BLaER1 treated with 17β-estradiol and CSF1 and Interleukin-3, amounts not matched to agents 10 nM and 100 nM (cell line): ENCODE measurements at regions not wholly inside any gene's neighbourhood (a gene's known extent, or its start where the extent isn't known, plus 50 kb on each side); places are given as distances from the start of the nearest gene placed in this dataset.
"Not testable (repeated sequence)": the region's sequence is repeated elsewhere in the genome, so short reads cannot be mapped to it uniquely, and the experiment has no call there.

Experiments
- H3K27ac ChIP-seq, 11 experiments: shearing (Covaris generic); formaldehyde crosslinking; 2 replicates each; pipeline ENCODE4 v1.8.1; 2022
- H3K27me3 ChIP-seq, 11 experiments: shearing (Covaris generic); formaldehyde crosslinking; 2 replicates each; pipeline ENCODE4 v1.8.1; 2022
- H3K36me3 ChIP-seq, 11 experiments: shearing (Covaris generic); formaldehyde crosslinking; 2 replicates each; pipeline ENCODE4 v1.8.1; 2022
- H3K4me1 ChIP-seq, 10 experiments: shearing (Covaris generic); formaldehyde crosslinking; 2 replicates each; pipeline ENCODE4 v1.8.1; 2022
- H3K4me2 ChIP-seq, 11 experiments: shearing (Covaris generic); formaldehyde crosslinking; 2 replicates each; pipeline ENCODE4 v1.8.1; 2022
- H3K4me3 ChIP-seq, 10 experiments: shearing (Covaris generic); formaldehyde crosslinking; 2 replicates each; pipeline ENCODE4 v1.8.1; 2022
- H3K9ac ChIP-seq, 11 experiments: shearing (Covaris generic); formaldehyde crosslinking; 2 replicates each; pipeline ENCODE4 v1.8.1; 2022
- H3K9me3 ChIP-seq, 11 experiments: shearing (Covaris generic); formaldehyde crosslinking; replicated peaks in 1 of 11; 2 replicates each; pipeline ENCODE4 v1.8.1; 2022
- H4K20me1 ChIP-seq, 11 experiments: shearing (Covaris generic); formaldehyde crosslinking; 2 replicates each; pipeline ENCODE4 v1.8.1; 2022
- Cebpa-rat ChIP-seq, 11 experiments: shearing (Covaris generic); IDR thresholded peaks; 2 replicates each; pipeline ENCODE4 v1.8.1; 2022

DNA sequence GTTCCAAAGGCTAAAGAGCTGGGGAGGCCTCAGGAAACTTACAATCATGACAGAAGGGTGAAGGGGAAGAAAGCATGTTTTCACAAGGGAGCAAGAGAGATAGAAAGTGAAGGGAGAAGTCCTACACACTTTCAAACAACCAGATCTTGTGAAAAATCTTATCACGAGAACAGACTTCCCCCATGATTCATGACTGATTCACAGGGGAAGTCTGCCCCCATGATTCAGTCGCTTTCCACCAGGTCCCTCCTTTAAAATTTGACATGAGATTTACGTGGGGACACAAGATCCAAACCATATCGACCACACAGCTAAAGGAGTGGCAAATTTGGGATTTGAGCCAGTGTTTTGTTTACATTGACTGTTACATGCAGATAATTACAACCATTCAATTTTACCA is 971.1 kb upstream of the HS3ST1 start:
- Histone ChIP-seq H3K9me3 (peaks cover 0 to 24% (median 0%) of the 10 kb centered on the region in 11 experiments; a peak in 5 of 22 replicates), H3K4me1 (peaks cover 0 to 12% (median 0%) of the 10 kb centered on the region in 10 experiments; a peak in 3 of 20 replicates), H3K27me3 (no peaks in the 10 kb centered on the region), H4K20me1 (no peaks in the 10 kb centered on the region), H3K9ac (no peak overlapping the region), H3K4me3 (no peak overlapping the region), H3K4me2 (peak overlapping the region in 2 of 11 experiments; percentile 10 to 35; a peak in 4 of 22 replicates), H3K36me3 (no peaks in the 10 kb centered on the region), H3K27ac (peak overlapping the region in 2 of 11 experiments; percentile 41 to 42; a peak in 3 of 22 replicates)
- no peak for TF ChIP-seq Cebpa-rat (IDR thresholded peaks at IDR 0.05)

DNA sequence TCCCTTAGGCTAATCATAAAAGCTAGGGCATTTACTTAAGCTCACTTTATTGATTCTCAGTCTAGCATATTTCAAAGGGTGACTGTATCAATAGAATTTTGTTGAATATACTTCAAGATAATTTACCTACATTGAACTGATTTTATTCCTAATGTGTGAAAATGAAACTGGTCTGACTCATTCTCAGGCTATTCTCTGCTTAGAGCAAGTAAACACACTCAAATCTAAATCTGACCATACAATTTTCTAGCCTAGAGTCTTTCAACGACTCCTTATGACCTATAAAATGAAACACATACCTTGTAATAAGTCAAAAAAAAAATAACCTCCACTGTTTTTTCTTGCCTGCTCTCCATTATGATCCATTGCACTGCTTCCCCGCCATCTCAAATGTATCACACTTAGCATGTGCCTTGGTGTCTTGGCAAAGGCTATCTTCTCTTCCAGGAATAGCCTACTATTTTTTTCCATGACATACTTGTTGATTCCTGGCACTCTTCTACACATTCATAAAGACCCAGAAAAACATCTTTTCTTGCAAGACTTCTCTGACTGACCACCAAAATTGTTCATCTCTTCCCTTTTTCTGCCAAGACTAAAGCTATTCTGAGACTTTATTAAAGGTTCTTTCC is 965.1 kb upstream of the HS3ST1 start:
- H4K20me1 ChIP-seq = no peaks in the 10 kb centered on the region
- H3K9me3 ChIP-seq = no peaks in the 10 kb centered on the region
- H3K4me2 ChIP-seq = no peak overlapping the region
- no peak for TF ChIP-seq Cebpa-rat (IDR thresholded peaks at IDR 0.05)
- no peaks in the 10 kb centered on the region for H3K27me3 ChIP-seq
- no peak overlapping the region for H3K27ac ChIP-seq
- no peak overlapping the region for H3K9ac ChIP-seq
- H3K4me3 ChIP-seq = no peak overlapping the region
- no peaks in the 10 kb centered on the region for H3K36me3 ChIP-seq
- no peaks in the 10 kb centered on the region for H3K4me1 ChIP-seq

DNA sequence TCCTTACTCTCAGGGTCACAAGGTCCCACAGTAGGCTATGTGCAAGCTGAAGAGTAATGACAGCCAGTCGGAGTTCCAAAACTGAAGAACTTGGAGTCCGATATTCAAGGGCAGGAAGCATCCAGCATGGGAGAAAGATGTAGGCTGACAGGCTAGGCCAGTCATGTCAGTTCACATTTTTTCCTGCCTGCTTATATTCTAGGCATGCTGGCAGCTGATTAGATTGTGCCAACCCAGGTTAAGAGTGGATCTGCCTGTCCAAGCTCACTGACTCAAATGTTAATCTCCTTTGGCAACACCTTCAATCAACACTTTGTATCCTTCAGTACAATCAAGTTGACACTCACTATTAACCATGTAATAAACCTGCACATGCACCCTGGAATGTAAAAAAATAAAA is 960.9 kb upstream of the HS3ST1 start:
- no peaks in the 10 kb centered on the region for H3K36me3 ChIP-seq
- no peaks in the 10 kb centered on the region for H3K27me3 ChIP-seq
- H3K9ac ChIP-seq = no peak overlapping the region
- H4K20me1 ChIP-seq = no peaks in the 10 kb centered on the region
- H3K4me1 ChIP-seq = no peaks in the 10 kb centered on the region
- no peak overlapping the region for H3K27ac ChIP-seq
- no peak for TF ChIP-seq Cebpa-rat (IDR thresholded peaks at IDR 0.05)
- H3K4me3 ChIP-seq = no peak overlapping the region
- no peak overlapping the region for H3K4me2 ChIP-seq
- H3K9me3 ChIP-seq = no peaks in the 10 kb centered on the region

DNA sequence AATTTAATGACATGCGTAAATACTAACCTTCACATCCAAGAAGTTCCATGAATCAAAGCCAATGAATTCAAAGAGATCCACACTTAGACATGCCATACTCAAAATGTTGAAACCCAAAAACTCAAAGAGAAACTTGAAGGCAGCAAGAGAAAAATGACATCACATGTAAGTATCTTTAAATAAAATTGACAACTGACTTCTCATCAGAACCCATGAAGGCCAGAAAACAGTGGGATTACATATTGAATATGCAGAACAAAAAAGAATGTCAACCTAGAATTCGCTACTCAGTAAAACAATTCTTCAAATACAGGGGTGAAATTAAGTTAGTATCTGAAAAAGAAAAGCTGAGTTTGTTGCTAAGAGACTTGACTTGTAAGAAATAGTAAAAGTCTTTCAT is 953.9 kb upstream of the HS3ST1 start:
- Histone ChIP-seq H3K9me3 (no peaks in the 10 kb centered on the region), H3K9ac (no peak overlapping the region), H3K4me3 (no peak overlapping the region), H3K36me3 (no peaks in the 10 kb centered on the region), H3K27ac (no peak overlapping the region), H3K4me1 (no peaks in the 10 kb centered on the region), H3K27me3 (no peaks in the 10 kb centered on the region), H4K20me1 (no peaks in the 10 kb centered on the region), H3K4me2 (no peak overlapping the region)
- TF ChIP-seq Cebpa-rat (IDR thresholded peaks at IDR 0.05) = no peak

DNA sequence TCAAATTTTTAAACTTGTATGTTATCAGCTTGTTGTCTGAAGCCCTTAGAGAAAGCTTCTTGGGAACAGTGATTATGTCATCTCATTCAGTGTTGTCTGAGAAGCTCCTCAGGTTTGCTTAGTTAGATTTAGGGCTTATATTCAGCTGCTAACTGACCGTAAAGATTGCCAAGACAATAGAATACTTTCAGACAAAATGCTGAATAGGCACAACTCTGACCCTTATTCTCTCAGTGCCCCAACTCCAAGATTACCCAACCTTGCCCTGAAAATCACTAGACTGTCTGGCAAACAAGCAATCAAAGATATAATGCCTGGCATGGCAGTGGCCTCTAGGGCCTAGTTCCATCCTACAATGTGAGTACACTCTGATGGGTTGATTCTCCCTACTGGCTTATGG is 950.5 kb upstream of the HS3ST1 start:
- no peaks in the 10 kb centered on the region for H3K4me1 ChIP-seq
- no peaks in the 10 kb centered on the region for H3K36me3 ChIP-seq
- no peak overlapping the region for H3K27ac ChIP-seq
- H3K4me2 ChIP-seq = no peak overlapping the region
- no peak overlapping the region for H3K4me3 ChIP-seq
- H3K27me3 ChIP-seq = no peaks in the 10 kb centered on the region
- no peak overlapping the region for H3K9ac ChIP-seq
- no peaks in the 10 kb centered on the region for H4K20me1 ChIP-seq
- TF ChIP-seq Cebpa-rat (IDR thresholded peaks at IDR 0.05) = no peak
- no peaks in the 10 kb centered on the region for H3K9me3 ChIP-seq

DNA sequence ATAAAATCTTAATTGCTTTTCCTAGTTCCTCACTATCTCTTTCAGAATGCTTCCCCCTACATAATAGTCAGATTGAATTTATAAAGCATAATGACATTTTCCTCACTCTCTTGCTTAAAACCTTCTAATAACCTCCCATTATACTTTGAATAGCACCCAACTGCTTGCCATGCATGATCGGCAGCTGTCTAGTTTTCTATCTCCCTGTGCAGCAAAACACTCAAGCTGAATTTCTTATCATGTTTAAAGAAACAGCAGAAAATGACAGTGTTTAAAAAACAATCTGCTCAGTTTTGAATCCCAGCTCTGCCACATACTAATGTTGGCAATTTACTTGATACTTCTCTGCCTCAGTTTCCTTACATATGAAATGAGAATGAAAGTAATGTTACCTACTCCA is 947.1 kb upstream of the HS3ST1 start:
- H3K4me3 ChIP-seq = no peak overlapping the region
- no peaks in the 10 kb centered on the region for H3K9me3 ChIP-seq
- no peaks in the 10 kb centered on the region for H3K4me1 ChIP-seq
- H3K4me2 ChIP-seq = no peak overlapping the region
- no peak overlapping the region for H3K27ac ChIP-seq
- H4K20me1 ChIP-seq = no peaks in the 10 kb centered on the region
- no peak overlapping the region for H3K9ac ChIP-seq
- TF ChIP-seq Cebpa-rat (IDR thresholded peaks at IDR 0.05) = no peak
- no peaks in the 10 kb centered on the region for H3K36me3 ChIP-seq
- no peaks in the 10 kb centered on the region for H3K27me3 ChIP-seq

DNA sequence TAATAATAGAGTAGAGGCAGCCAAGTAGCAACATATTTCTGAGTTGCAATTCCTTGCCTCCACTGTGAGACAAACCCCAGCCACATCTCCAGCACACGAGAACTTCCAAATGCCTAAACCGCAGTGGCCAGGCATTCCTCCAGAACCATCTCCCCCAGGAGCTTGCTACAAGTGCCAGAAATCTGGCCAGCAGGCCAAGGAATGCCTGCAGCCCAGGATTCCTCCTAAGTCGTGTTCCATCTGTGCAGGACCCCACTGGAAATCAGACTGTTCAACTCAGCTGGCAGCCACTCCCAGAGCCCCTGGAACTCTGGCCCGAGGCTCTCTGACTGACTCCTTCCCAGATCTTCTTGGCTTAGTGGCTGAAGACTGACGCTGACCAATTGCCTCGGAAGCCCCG is 937.2 kb upstream of the HS3ST1 start:
- not testable (repeated sequence) for H3K9me3 ChIP-seq, H3K27me3 ChIP-seq, H3K9ac ChIP-seq, H3K4me1 ChIP-seq, H4K20me1 ChIP-seq, H3K4me3 ChIP-seq, H3K4me2 ChIP-seq, H3K36me3 ChIP-seq, H3K27ac ChIP-seq

DNA sequence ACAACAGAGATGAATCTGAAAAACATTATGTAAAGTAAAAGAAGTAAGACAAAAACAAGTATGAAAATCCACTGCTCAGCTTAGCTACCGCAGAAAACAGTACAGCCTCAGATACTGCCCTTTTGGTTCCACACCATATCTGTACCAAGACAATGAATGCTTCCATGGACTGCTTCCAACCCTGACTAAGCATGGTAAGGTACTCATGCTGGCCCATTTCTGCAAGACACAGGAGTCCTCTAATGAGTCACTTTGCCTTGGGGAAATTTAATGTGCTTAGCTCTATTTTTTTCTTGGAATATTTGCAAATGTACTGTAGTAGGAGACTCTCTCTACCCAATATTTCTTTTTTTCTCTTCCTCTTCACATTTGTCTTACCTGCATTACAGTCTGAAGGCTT is 931.7 kb upstream of the HS3ST1 start:
- no peaks in the 10 kb centered on the region for H3K9me3 ChIP-seq
- H3K27ac ChIP-seq = no peak overlapping the region
- H3K4me3 ChIP-seq = no peak overlapping the region
- H3K36me3 ChIP-seq = no peaks in the 10 kb centered on the region
- no peak overlapping the region for H3K4me2 ChIP-seq
- H3K27me3 ChIP-seq = no peaks in the 10 kb centered on the region
- no peak for TF ChIP-seq Cebpa-rat (IDR thresholded peaks at IDR 0.05)
- no peaks in the 10 kb centered on the region for H4K20me1 ChIP-seq
- no peaks in the 10 kb centered on the region for H3K4me1 ChIP-seq
- H3K9ac ChIP-seq = no peak overlapping the region

DNA sequence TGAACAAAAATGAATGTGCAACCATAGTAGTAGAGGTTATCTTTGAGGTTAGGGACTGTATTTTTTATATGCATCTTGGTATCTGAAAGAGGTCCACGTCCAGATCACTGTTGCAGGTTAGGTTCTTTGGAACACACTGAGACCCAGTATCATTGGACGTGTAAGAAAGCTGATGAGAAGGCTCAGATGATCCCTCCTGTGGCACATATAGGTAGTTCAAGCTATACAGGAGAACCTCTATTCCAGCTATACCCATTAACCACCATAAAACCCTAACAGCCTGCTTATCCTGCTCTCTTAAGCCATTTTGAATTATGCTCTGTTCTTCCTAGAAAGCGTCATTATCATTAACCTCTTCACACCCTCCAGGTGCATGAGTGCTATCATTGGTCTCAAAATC is 930.7 kb upstream of the HS3ST1 start:
- H4K20me1 ChIP-seq = no peaks in the 10 kb centered on the region
- no peaks in the 10 kb centered on the region for H3K36me3 ChIP-seq
- H3K4me3 ChIP-seq = no peak overlapping the region
- H3K27ac ChIP-seq = no peak overlapping the region
- H3K4me2 ChIP-seq = no peak overlapping the region
- H3K9me3 ChIP-seq = no peaks in the 10 kb centered on the region
- no peaks in the 10 kb centered on the region for H3K4me1 ChIP-seq
- no peak overlapping the region for H3K9ac ChIP-seq
- TF ChIP-seq Cebpa-rat (IDR thresholded peaks at IDR 0.05) = no peak
- H3K27me3 ChIP-seq = no peaks in the 10 kb centered on the region

DNA sequence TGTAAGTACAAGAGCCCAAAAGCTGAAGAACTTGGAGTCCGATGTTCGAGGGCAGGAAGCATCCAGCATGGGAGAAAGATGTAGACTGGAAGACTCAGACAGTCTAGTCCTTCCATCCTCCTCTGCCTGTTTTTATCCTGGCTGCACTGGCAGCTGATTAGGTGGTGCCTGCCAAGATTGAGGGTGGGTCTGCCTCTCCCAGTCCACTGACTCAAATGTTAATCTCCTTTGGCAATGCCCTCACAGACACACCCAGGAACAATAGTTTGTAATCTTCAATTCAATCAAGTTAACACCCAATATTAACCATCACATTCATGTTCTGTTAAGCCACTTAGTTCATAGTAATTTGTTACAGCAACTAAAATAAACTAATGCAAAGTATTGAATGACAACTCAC is 904.4 kb upstream of the HS3ST1 start:
- not testable (repeated sequence) for H3K4me2 ChIP-seq, H3K4me3 ChIP-seq, H3K36me3 ChIP-seq, H4K20me1 ChIP-seq, H3K27me3 ChIP-seq, H3K4me1 ChIP-seq, H3K9ac ChIP-seq, H3K27ac ChIP-seq, H3K9me3 ChIP-seq
